ENCODE measurements at regions not wholly inside any gene's neighbourhood (a gene's known extent, or its start where the extent isn't known, plus 50 kb on each side); places are given as distances from the start of the nearest gene placed in this dataset.
"Not testable (repeated sequence)": the region's sequence is repeated elsewhere in the genome, so short reads cannot be mapped to it uniquely, and the experiment has no call there.

DNA sequence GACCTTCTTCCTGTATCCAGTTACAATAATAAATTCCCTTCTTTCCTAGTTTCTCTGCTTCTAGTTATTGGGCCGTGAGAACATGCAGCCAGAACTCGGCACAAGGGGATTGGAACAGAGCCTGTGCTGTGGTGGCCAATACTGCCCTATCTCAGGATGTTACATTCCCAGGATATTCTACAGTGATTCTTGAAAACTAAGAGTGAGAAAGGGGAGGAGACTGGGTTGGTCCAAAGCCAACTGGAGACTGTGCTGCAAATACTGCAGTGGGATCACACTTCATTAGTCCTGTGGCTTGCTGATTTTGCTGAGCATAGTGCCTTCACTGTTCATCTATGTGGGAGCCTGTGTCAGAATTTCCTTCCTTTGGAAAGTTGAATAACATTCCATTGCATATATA lies 456.8 kb downstream of the RPIA start:
- not testable (repeated sequence) for DNase-seq (ENCODE audit: low spot score)

DNA sequence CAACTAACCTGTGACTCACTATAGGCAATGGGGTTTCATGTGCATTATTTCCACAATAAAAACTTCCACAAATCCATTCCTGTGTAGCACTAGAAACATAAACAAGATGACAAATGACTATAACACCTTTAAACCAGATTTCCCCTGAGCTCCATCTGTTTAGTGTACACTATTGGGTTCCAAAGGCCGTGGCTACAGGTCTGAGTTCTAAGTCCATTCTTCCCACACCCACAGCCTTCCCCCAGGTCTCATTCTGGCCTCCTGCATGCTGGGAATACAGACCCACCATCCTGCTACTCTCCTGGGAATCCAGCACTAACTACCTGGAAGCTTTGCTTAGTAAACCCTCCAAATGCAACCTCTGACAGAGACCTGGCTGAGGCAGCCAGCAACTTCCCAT lies 460.2 kb downstream of the RPIA start:
- not testable (repeated sequence) for DNase-seq (ENCODE audit: low spot score)

DNA sequence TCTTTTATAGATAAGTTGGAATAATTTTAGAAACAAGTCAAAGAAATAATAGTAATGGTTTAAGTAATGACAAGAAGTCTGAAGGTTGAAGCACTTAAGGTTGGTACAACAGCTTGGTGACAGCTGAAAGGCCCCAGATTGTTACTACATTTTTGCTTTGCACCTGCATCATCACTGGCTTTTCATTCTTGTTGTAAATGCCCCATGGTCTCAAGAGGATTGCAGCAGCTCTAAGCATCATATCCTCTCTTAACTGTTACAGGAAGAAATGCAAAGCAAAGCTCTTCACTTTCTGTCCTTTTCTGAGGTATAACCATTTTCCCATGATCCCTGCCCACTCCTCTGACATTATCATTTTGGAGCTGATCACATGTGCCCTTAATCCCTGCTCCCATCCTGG lies 461.0 kb downstream of the RPIA start:
- DNase-seq (ENCODE audit: low spot score) = not testable (repeated sequence)

DNA sequence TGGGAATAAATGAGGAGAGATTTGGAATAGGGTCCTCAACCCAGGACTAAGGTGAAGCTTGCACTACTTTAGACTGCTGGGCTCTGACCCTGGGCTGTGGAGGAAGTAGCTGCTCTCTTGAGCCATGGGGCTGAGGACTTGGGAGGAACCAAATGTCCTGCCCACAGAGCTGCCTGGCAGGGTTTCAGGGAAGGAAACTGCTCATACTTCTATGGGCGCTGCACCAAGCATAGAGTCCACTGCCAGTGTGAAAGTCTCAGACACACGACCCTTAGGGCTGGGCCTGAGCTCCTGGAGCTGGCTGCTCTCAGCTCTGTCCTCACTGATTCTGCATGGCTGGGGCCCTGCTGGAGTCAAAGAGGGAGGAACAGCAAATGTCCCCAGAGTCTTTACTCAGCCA lies 461.7 kb downstream of the RPIA start:
- not testable (repeated sequence) for DNase-seq (ENCODE audit: low spot score)

- not testable (repeated sequence) for DNase-seq (ENCODE audit: low spot score)
Observed at GRCh38 chr2:89154247-89154682, 462.8 kb downstream of the RPIA start.

- DNase-seq (ENCODE audit: low spot score) = not testable (repeated sequence)
Observed at GRCh38 chr2:89160306-89160705, 468.8 kb downstream of the RPIA start.

DNA sequence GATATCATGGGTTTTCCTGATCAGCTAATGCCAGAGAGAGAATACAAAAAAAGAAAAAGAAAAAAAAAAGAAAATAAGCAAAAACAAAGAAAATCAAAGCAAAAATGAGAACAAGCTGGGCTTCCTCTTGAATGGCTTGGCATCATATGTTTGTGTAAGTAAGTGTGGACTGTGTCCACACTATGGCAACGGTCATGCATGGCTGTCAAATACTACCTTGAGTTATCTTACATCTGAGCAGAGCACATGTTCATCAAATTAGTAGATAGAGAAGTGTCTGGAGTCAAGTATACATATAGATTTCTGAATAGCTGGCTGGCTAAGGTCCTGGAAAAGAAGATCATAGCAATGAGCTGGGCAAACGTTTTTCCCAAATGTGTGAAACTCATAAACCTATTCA lies 470.2 kb downstream of the RPIA start:
- DNase-seq (ENCODE audit: low spot score) = not testable (repeated sequence)

- DNase-seq (ENCODE audit: low spot score) = not testable (repeated sequence)
Observed at GRCh38 chr2:89170506-89171173, 479.2 kb downstream of the RPIA start.

DNA sequence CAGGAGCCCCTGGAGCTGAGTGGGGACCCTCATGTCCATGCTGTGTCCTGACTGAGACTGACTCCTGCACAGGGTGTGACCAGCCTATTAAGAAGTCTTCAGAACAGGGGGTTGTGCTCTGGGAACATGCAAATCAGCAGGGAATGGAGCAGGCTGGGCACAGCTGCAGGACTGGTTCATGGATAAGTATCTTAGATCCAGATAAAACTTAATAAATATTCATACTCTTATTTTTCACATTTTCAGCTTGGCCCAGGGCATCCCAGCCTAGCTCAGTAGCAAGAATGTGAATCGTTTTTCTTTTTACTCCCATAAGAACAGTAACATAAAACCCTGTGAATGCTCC lies 479.7 kb downstream of the RPIA start:
- not testable (repeated sequence) for DNase-seq (ENCODE audit: low spot score)

DNA sequence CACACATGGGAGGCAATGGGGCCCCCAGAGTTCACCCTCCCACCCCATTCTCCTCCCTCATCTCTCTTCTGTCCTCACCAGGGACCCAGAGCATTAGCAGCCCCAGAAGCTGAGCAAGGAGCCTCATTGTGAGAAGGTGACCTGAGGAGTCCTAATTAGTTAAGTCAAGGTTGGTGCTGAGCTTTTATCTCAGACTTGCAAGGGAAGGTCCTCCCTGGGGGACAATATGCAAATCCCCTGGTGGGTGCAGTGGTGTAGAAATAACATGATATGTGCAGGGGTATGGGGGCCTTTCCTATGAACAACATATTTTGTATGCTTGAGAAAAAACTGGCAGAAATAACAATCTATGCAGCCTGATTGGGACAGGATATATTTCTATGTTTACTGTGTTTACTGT lies 485.5 kb downstream of the RPIA start:
- DNase-seq (ENCODE audit: low spot score) = not testable (repeated sequence)

DNA sequence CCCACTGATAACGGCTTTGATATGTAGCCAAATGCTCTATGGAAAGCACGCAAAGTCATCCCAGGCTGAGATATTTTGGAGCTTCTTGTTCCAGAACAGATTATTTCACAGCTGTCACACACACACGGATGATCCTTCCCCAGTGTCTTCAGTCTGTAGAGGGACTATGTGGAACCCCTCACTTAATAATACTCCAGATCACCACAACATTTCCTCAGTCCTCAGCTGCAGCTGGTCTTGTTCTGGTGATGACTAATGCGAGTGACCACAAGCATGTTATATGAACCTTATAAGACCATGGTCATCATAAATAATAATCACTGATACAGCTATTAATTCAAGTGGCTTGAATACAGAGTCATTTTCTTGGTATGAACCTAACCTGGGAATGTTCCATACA lies 490.7 kb downstream of the RPIA start:
- DNase-seq (ENCODE audit: low spot score) = not testable (repeated sequence)

- not testable (repeated sequence) for DNase-seq (ENCODE audit: low spot score)
Observed at GRCh38 chr2:89184746-89185145, 493.3 kb downstream of the RPIA start.

- not testable (repeated sequence) for DNase-seq (ENCODE audit: low spot score)
Observed at GRCh38 chr2:89195636-89196251, 504.3 kb downstream of the RPIA start.

- DNase-seq (ENCODE audit: low spot score) = not testable (repeated sequence)
Observed at GRCh38 chr2:89196719-89197118, 505.2 kb downstream of the RPIA start.

GRCh38 chr2:89198026-89198425 lies 506.6 kb downstream of the RPIA start:
- not testable (repeated sequence) for DNase-seq (ENCODE audit: low spot score)

DNA sequence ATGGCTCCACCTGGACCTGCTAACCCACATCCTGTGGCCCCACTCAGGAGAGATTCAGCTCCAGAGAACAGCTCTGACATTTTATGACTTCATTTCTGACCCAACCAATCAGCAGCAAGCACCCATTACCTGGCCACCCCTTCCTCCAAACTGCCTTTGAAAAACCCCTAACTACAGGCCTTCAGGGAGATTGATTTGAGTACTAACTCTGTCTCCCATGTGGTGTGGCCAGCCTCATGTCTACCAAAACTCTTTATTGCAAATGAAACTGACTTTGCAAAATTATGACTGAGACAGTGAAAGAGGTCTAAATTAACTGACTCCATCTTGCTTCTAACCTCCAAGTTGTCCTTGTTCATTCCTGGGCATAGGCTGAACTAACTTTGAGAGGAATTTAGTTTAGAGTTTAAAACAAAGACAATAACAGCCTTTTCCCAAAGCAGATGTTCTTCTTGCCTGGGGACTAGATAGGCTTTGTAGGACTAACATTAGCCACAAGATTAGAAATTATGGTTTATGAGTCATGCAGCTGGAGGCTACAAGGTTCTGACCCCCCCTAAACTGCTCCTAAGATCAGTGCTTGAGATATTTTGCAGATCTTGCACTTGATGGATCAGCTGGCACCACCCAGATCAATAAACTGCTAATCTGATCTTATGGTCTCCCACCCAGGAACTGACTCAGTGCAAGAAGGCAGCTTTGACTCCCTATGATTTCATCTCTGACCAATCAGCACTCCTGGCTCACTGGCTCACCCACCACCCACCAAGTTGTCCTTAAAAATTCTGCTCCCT lies 508.2 kb downstream of the RPIA start:
- not testable (repeated sequence) for DNase-seq (ENCODE audit: low spot score)

DNA sequence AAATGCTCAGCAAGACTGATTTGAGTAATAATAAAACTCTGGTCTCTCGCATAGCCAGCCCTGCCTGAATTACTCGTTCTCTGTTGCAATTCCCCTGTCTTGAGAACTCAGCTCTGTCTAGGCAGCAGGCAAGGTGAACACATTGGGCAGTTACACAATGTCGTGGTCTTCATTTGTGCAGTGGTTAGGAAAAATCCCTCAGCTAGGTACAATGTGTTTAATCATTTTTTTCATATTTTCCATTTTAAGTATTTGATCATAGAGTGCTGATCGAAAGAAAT lies 508.7 kb downstream of the RPIA start:
- not testable (repeated sequence) for DNase-seq (ENCODE audit: low spot score)

DNA sequence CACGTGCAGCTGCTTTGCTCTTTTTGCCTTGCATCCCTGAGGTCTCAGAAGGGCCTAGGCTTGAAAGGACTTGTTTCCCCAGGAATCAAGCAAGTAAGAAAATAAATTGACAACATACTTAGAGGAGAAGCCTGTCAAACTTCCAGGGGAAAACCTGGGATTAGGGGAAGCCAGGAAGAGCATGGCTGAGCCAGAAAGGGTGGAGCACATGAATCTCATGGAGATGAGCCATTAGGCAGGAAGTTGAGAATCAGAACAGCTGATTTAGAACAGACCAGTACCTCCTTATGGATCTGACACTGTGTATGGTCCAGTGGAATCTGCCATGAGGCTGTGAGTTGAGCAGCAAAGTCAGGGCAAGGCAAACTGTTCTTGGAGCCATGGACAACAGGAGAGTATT lies 511.0 kb downstream of the RPIA start:
- DNase-seq (ENCODE audit: low spot score) = not testable (repeated sequence)

DNA sequence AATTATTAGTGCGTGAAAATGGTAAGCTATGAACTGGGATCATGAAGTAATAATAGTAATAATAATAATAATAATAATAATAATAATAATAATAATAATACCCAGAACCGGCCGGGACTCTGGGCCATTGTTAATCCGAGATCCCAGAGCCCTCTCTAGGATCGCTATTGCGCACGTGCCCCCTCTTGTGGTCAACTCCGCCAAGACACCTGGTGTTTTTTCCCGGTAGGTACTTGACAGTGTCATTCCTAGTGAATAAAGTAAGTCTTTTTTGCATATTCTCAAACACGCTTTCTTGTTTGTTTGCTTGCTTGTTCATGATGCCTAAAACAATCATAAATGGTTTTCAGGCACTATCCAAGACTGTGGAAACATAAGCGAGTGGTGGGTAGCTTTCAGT lies 513.7 kb downstream of the RPIA start:
- DNase-seq (ENCODE audit: low spot score) = not testable (repeated sequence)

DNA sequence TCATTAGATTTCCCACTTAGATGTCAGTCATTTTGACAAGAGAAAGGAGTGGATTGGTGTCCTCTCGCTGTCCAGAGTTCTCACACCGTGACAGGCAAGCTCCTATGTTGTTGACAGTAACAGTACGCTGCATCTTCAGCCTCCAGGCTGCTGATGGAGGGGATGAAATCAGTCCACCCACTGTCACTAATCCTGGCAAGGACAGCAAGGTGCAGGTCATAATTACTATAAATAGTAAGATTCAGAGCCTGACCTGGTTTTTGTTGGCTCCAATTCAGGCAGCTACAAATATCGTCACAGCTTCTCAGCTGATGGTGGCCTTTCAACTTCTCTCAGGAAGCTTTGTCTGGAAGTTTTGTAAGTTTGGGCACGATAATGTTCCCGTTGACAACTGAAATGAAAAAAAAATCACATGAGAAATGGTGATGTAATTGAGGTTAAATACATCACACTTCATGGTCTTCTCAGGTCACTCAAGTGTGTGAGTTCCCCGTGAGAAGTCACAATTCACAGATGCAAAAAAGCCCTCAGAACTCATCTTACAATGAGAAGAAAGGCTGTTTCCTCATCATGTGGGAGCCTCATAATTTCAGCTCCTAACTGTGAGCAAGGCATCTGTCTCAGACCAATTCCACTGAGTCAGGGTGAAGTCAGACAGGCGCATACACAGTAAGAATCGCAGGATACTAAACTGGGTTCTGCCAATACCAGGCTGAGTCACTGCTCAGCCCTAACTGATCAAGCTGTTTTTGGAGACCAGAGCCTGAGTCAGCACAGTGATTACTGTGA lies 516.9 kb downstream of the RPIA start:
- DNase-seq (ENCODE audit: low spot score) = not testable (repeated sequence)

GRCh38 chr2:89213151-89213550 lies 521.7 kb downstream of the RPIA start:
- DNase-seq (ENCODE audit: low spot score) = not testable (repeated sequence)

- not testable (repeated sequence) for DNase-seq (ENCODE audit: low spot score)
Observed at GRCh38 chr2:89213811-89214210, 522.3 kb downstream of the RPIA start.

All from H4 (cell line).